BLaER1 (cell line): ENCODE measurements at regions not wholly inside any gene's neighbourhood (a gene's known extent, or its start where the extent isn't known, plus 50 kb on each side); places are given as distances from the start of the nearest gene placed in this dataset.
"Not testable (repeated sequence)": the region's sequence is repeated elsewhere in the genome, so short reads cannot be mapped to it uniquely, and the experiment has no call there.

Source experiments
- H3K27ac ChIP-seq: shearing (Covaris generic); formaldehyde crosslinking; 2 replicates; pipeline ENCODE4 v1.8.1; 2022
- H3K27me3 ChIP-seq: shearing (Covaris generic); formaldehyde crosslinking; 2 replicates; pipeline ENCODE4 v1.8.1; 2022
- H3K36me3 ChIP-seq: shearing (Covaris generic); formaldehyde crosslinking; 2 replicates; pipeline ENCODE4 v1.8.1; 2022
- H3K4me1 ChIP-seq: shearing (Covaris generic); formaldehyde crosslinking; 2 replicates; pipeline ENCODE4 v1.8.1; 2022
- H3K4me2 ChIP-seq: shearing (Covaris generic); formaldehyde crosslinking; 2 replicates; pipeline ENCODE4 v1.8.1; 2022
- H3K4me3 ChIP-seq: shearing (Covaris generic); formaldehyde crosslinking; 2 replicates; pipeline ENCODE4 v1.8.1; 2022
- H3K9ac ChIP-seq: shearing (Covaris generic); formaldehyde crosslinking; 2 replicates; pipeline ENCODE4 v1.8.1; 2022
- H3K9me3 ChIP-seq: shearing (Covaris generic); formaldehyde crosslinking; 2 replicates; pipeline ENCODE4 v1.8.1; 2022
- H4K20me1 ChIP-seq: shearing (Covaris generic); formaldehyde crosslinking; 2 replicates; pipeline ENCODE4 v1.8.1; 2022

GRCh38 chr22:10526079-10526478 is 5001.9 kb upstream of the OR11H1 start:
- not testable (repeated sequence) for H3K9ac ChIP-seq, H3K4me3 ChIP-seq, H4K20me1 ChIP-seq, H3K4me2 ChIP-seq, H3K27me3 ChIP-seq, H3K27ac ChIP-seq, H3K9me3 ChIP-seq, H3K4me1 ChIP-seq, H3K36me3 ChIP-seq

DNA sequence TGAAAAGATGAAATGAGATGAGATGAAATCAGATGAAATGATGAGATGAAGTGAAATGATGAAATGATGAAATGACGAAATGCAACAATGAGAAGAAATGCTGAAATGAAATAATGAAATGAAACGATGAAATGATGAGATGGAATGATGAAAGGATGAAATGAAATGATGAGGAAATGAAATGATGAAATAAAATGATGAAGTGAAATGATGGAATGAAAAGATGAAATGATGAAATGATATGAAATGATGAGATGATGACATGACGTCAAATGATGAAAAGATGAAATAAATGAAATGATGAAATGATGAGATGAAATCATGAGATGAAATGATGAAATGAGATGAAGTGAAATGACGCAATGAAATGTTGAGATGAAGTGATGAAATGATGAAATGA is 4996.9 kb upstream of the OR11H1 start:
- not testable (repeated sequence) for H3K27ac ChIP-seq, H3K4me1 ChIP-seq, H3K4me2 ChIP-seq, H4K20me1 ChIP-seq, H3K9ac ChIP-seq, H3K4me3 ChIP-seq, H3K36me3 ChIP-seq, H3K9me3 ChIP-seq, H3K27me3 ChIP-seq

DNA sequence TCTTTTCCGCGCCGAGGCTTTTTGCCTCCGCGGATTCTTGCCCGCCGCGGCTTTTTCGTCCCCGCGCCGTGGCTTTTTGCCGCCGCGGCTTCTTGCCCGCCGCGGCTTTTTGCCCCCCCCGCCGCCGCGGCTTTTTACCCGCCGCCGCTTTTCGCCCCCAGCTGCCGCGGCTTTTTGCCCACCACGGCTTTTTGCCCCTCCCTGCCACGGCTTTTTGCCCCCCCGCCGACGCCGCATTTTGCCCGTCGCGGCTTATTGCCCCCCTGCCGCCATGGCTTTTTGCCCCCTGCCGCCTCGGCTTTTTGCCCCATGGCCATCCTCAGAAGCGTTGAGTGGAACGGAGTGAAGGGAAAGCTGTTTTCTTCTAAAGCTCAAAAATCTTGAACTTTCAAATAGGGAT is 4955.5 kb upstream of the OR11H1 start:
- not testable (repeated sequence) for H3K9ac ChIP-seq, H3K27ac ChIP-seq, H3K27me3 ChIP-seq, H3K4me3 ChIP-seq, H3K4me1 ChIP-seq, H3K36me3 ChIP-seq, H4K20me1 ChIP-seq, H3K4me2 ChIP-seq
- H3K9me3 ChIP-seq: peaks cover 11% of the 10 kb centered on the region

- H3K36me3 ChIP-seq, H3K9me3 ChIP-seq, H3K4me2 ChIP-seq, H3K4me3 ChIP-seq, H3K27me3 ChIP-seq, H3K4me1 ChIP-seq, H4K20me1 ChIP-seq, H3K27ac ChIP-seq, H3K9ac ChIP-seq: not testable (repeated sequence)
These were observed 4926.9 kb upstream of the OR11H1 start for GRCh38 chr22:10601071-10601470.

- H3K9me3 ChIP-seq, H3K27ac ChIP-seq, H3K27me3 ChIP-seq, H3K4me3 ChIP-seq, H3K4me1 ChIP-seq, H3K4me2 ChIP-seq, H4K20me1 ChIP-seq, H3K9ac ChIP-seq, H3K36me3 ChIP-seq: not testable (repeated sequence)
These were observed 4896.0 kb upstream of the OR11H1 start for GRCh38 chr22:10631961-10632360.

GRCh38 chr22:10635341-10635740 is 4892.7 kb upstream of the OR11H1 start:
- not testable (repeated sequence) for H4K20me1 ChIP-seq

GRCh38 chr22:10662818-10663217 is 4865.2 kb upstream of the OR11H1 start:
- not testable (repeated sequence) for H3K4me1 ChIP-seq, H3K4me2 ChIP-seq, H3K4me3 ChIP-seq, H3K27me3 ChIP-seq, H4K20me1 ChIP-seq, H3K36me3 ChIP-seq, H3K9me3 ChIP-seq, H3K9ac ChIP-seq, H3K27ac ChIP-seq

More at GRCh38 chr22:10635341-10635740, 4892.7 kb upstream of the OR11H1 start:
- not testable (repeated sequence) for H3K27ac ChIP-seq, H3K4me3 ChIP-seq, H3K27me3 ChIP-seq, H3K9ac ChIP-seq, H3K36me3 ChIP-seq, H3K4me2 ChIP-seq, H3K4me1 ChIP-seq, H3K9me3 ChIP-seq

DNA sequence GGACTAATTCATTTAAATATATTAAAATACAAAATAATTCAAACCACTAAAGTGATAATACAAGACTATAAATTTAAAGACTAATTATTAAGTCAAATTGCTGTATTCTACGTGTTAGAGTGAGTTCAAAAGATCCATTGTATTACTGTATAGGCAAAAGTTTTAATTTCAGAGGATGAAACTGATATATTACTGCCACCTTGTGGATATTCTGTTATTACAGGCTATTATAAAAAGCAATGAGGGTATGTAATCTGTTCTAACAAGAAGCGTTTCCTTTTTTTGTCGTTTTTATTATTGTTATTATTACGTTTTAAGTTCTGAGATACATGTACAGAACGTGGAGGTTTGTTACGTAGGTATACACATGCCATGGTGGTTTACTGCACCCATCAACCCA is 4854.9 kb upstream of the OR11H1 start:
- H3K9ac ChIP-seq, H4K20me1 ChIP-seq, H3K4me2 ChIP-seq, H3K4me1 ChIP-seq, H3K9me3 ChIP-seq, H3K27me3 ChIP-seq, H3K27ac ChIP-seq, H3K4me3 ChIP-seq, H3K36me3 ChIP-seq: not testable (repeated sequence)

DNA sequence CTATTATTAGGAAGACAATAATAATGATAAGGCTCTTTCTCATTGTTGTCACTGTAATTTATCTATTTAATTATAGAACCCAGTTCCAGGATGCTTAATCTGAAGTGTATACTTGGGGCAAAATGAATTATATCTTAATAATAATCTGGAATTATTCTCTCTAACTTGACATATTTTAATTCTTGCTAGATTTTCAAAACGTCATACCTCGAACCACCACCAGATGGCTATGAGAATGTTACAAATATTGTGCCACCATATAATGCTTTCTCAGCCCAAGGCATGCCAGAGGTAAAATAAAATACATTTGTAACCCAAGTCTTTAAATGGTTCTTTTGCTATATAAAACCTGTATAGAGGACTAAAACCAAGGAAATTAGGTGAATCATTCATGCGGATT is 4849.3 kb upstream of the OR11H1 start:
- H3K4me2 ChIP-seq, H3K9ac ChIP-seq, H3K27ac ChIP-seq, H3K9me3 ChIP-seq, H3K4me3 ChIP-seq, H3K36me3 ChIP-seq, H3K27me3 ChIP-seq, H3K4me1 ChIP-seq, H4K20me1 ChIP-seq: not testable (repeated sequence)

- not testable (repeated sequence) for H3K4me1 ChIP-seq, H3K4me3 ChIP-seq, H3K4me2 ChIP-seq, H3K27ac ChIP-seq, H4K20me1 ChIP-seq, H3K9me3 ChIP-seq, H3K27me3 ChIP-seq, H3K36me3 ChIP-seq, H3K9ac ChIP-seq
These were observed 4842.6 kb upstream of the OR11H1 start for GRCh38 chr22:10685436-10685835.

GRCh38 chr22:10687256-10687655 is 4840.7 kb upstream of the OR11H1 start:
- H3K4me3 ChIP-seq, H3K27me3 ChIP-seq, H3K4me1 ChIP-seq, H3K9me3 ChIP-seq, H3K27ac ChIP-seq, H3K36me3 ChIP-seq, H4K20me1 ChIP-seq, H3K4me2 ChIP-seq, H3K9ac ChIP-seq: not testable (repeated sequence)

GRCh38 chr22:10698836-10699235 is 4829.2 kb upstream of the OR11H1 start:
- H3K27ac ChIP-seq, H3K4me1 ChIP-seq: not testable (repeated sequence)

GRCh38 chr22:10699301-10700097 is 4828.5 kb upstream of the OR11H1 start:
- H3K4me2 ChIP-seq, H3K27me3 ChIP-seq, H3K36me3 ChIP-seq, H4K20me1 ChIP-seq, H3K4me1 ChIP-seq, H3K27ac ChIP-seq, H3K9ac ChIP-seq: not testable (repeated sequence)
- H3K9me3 ChIP-seq: peaks cover 15% of the 10 kb centered on the region
- H3K4me3 ChIP-seq: 0 out of 2 replicates have a peak overlapping the region, but pooled peaks have one; percentile 14

More at GRCh38 chr22:10698836-10699235, 4829.2 kb upstream of the OR11H1 start:
- not testable (repeated sequence) for H3K4me2 ChIP-seq, H3K36me3 ChIP-seq, H3K4me3 ChIP-seq, H4K20me1 ChIP-seq, H3K27me3 ChIP-seq, H3K9ac ChIP-seq
- H3K9me3 ChIP-seq: peaks cover 15% of the 10 kb centered on the region

GRCh38 chr22:10708175-10708574 is 4819.8 kb upstream of the OR11H1 start:
- not testable (repeated sequence) for H3K4me2 ChIP-seq, H4K20me1 ChIP-seq, H3K4me3 ChIP-seq, H3K36me3 ChIP-seq, H3K27me3 ChIP-seq, H3K9me3 ChIP-seq, H3K27ac ChIP-seq, H3K9ac ChIP-seq, H3K4me1 ChIP-seq

DNA sequence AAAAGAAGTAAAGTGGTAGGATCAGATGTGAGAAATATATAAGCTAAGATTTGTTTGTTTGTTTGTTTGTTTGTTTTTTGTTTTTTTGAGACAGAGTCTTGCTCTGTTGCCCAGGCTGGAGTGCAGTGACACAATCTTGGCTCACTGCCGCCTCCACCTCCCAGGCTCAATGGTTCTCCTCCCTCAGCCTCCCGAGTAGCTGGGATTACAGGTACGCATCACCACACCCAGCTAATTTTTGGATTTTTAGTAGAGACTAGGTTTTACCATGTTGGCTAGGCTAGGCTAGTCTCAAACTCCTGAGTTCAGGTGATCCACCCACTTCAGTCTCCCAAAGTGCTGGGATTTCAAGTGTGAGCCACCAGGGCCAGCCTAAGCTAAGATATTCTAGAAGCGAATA is 4817.1 kb upstream of the OR11H1 start:
- not testable (repeated sequence) for H3K27me3 ChIP-seq, H3K36me3 ChIP-seq, H3K9ac ChIP-seq, H3K4me2 ChIP-seq, H3K27ac ChIP-seq, H4K20me1 ChIP-seq, H3K9me3 ChIP-seq, H3K4me3 ChIP-seq, H3K4me1 ChIP-seq
